ENCODE measurements at regions not wholly inside any gene's neighbourhood (a gene's known extent, or its start where the extent isn't known, plus 50 kb on each side); places are given as distances from the start of the nearest gene placed in this dataset.
"Not testable (repeated sequence)": the region's sequence is repeated elsewhere in the genome, so short reads cannot be mapped to it uniquely, and the experiment has no call there.

- DNase-seq (ENCODE audit: low read depth, low spot score) = no peak
- in situ Hi-C loops (cut with HindIII; ENCODE audit: low pct_unique_long_range_greater_than_20kb, low sequenced_read_pairs) = no loop called here
These were observed 599.0 kb upstream of the TPK1 start for GRCh38 chr7:145434811-145435210.

- in situ Hi-C loops (cut with HindIII; ENCODE audit: low pct_unique_long_range_greater_than_20kb, low sequenced_read_pairs) = no loop called here
- DNase-seq (ENCODE audit: low read depth, low spot score) = no peak
These were observed 596.0 kb upstream of the TPK1 start for GRCh38 chr7:145431834-145432233.

GRCh38 chr7:145418481-145418880, 582.6 kb upstream of the TPK1 start:
- in situ Hi-C loops (cut with HindIII; ENCODE audit: low pct_unique_long_range_greater_than_20kb, low sequenced_read_pairs); DNase-seq (ENCODE audit: low read depth, low spot score): not testable (repeated sequence)

GRCh38 chr7:145411066-145411465, 575.2 kb upstream of the TPK1 start:
- in situ Hi-C loops (cut with HindIII; ENCODE audit: low pct_unique_long_range_greater_than_20kb, low sequenced_read_pairs) = no loop called here
- no peak for DNase-seq (ENCODE audit: low read depth, low spot score)

- in situ Hi-C loops (cut with HindIII; ENCODE audit: low pct_unique_long_range_greater_than_20kb, low sequenced_read_pairs) = no loop called here
- DNase-seq (ENCODE audit: low read depth, low spot score) = no peak
These were observed 562.9 kb upstream of the TPK1 start for GRCh38 chr7:145398758-145399157.

GRCh38 chr7:145394126-145394525, 558.3 kb upstream of the TPK1 start:
- no peak for DNase-seq (ENCODE audit: low read depth, low spot score)
- in situ Hi-C loops (cut with HindIII; ENCODE audit: low pct_unique_long_range_greater_than_20kb, low sequenced_read_pairs) = no loop called here

- DNase-seq (ENCODE audit: low read depth, low spot score) = no peak
- in situ Hi-C loops (cut with HindIII; ENCODE audit: low pct_unique_long_range_greater_than_20kb, low sequenced_read_pairs) = no loop called here
These were observed 546.9 kb upstream of the TPK1 start for GRCh38 chr7:145382762-145383161.

- in situ Hi-C loops (cut with HindIII; ENCODE audit: low pct_unique_long_range_greater_than_20kb, low sequenced_read_pairs) = no loop called here
- DNase-seq (ENCODE audit: low read depth, low spot score) = no peak
These were observed 542.3 kb upstream of the TPK1 start for GRCh38 chr7:145378197-145378596.

- in situ Hi-C loops (cut with HindIII; ENCODE audit: low pct_unique_long_range_greater_than_20kb, low sequenced_read_pairs) = no loop called here
- no peak for DNase-seq (ENCODE audit: low read depth, low spot score)
These were observed 524.8 kb upstream of the TPK1 start for GRCh38 chr7:145360511-145361100.

- in situ Hi-C loops (cut with HindIII; ENCODE audit: low pct_unique_long_range_greater_than_20kb, low sequenced_read_pairs) = no loop called here
- DNase-seq (ENCODE audit: low read depth, low spot score) = no peak
These were observed 514.5 kb upstream of the TPK1 start for GRCh38 chr7:145350334-145350733.

- in situ Hi-C loops (cut with HindIII; ENCODE audit: low pct_unique_long_range_greater_than_20kb, low sequenced_read_pairs); DNase-seq (ENCODE audit: low read depth, low spot score): not testable (repeated sequence)
These were observed 513.6 kb upstream of the TPK1 start for GRCh38 chr7:145349452-145349851.

GRCh38 chr7:145347271-145347670, 511.4 kb upstream of the TPK1 start:
- in situ Hi-C loops (cut with HindIII; ENCODE audit: low pct_unique_long_range_greater_than_20kb, low sequenced_read_pairs) = no loop called here
- DNase-seq (ENCODE audit: low read depth, low spot score) = no peak

- no peak for DNase-seq (ENCODE audit: low read depth, low spot score)
- in situ Hi-C loops (cut with HindIII; ENCODE audit: low pct_unique_long_range_greater_than_20kb, low sequenced_read_pairs) = no loop called here
These were observed 503.5 kb upstream of the TPK1 start for GRCh38 chr7:145339319-145339718.

- in situ Hi-C loops (cut with HindIII; ENCODE audit: low pct_unique_long_range_greater_than_20kb, low sequenced_read_pairs) = no loop called here
- DNase-seq (ENCODE audit: low read depth, low spot score) = no peak
These were observed 495.7 kb upstream of the TPK1 start for GRCh38 chr7:145331522-145331921.

- in situ Hi-C loops (cut with HindIII; ENCODE audit: low pct_unique_long_range_greater_than_20kb, low sequenced_read_pairs) = no loop called here
These were observed 495.2 kb upstream of the TPK1 start for GRCh38 chr7:145331076-145331475.

GRCh38 chr7:145327646-145328045, 491.8 kb upstream of the TPK1 start:
- DNase-seq (ENCODE audit: low read depth, low spot score) = no peak
- in situ Hi-C loops (cut with HindIII; ENCODE audit: low pct_unique_long_range_greater_than_20kb, low sequenced_read_pairs) = no loop called here

More at GRCh38 chr7:145331076-145331475, 495.2 kb upstream of the TPK1 start:
- DNase-seq (ENCODE audit: low read depth, low spot score) = no peak

GRCh38 chr7:145324081-145324480, 488.2 kb upstream of the TPK1 start:
- no peak for DNase-seq (ENCODE audit: low read depth, low spot score)
- in situ Hi-C loops (cut with HindIII; ENCODE audit: low pct_unique_long_range_greater_than_20kb, low sequenced_read_pairs) = no loop called here

GRCh38 chr7:145313551-145313950, 477.7 kb upstream of the TPK1 start:
- in situ Hi-C loops (cut with HindIII; ENCODE audit: low pct_unique_long_range_greater_than_20kb, low sequenced_read_pairs) = no loop called here
- DNase-seq (ENCODE audit: low read depth, low spot score) = no peak

GRCh38 chr7:145293754-145294153, 457.9 kb upstream of the TPK1 start:
- in situ Hi-C loops (cut with HindIII; ENCODE audit: low pct_unique_long_range_greater_than_20kb, low sequenced_read_pairs) = no loop called here

GRCh38 chr7:145293228-145293701, 457.4 kb upstream of the TPK1 start:
- DNase-seq (ENCODE audit: low read depth, low spot score) = no peak
- in situ Hi-C loops (cut with HindIII; ENCODE audit: low pct_unique_long_range_greater_than_20kb, low sequenced_read_pairs) = no loop called here

More at GRCh38 chr7:145293754-145294153, 457.9 kb upstream of the TPK1 start:
- no peak for DNase-seq (ENCODE audit: low read depth, low spot score)
